ENCODE measurements at regions not wholly inside any gene's neighbourhood (a gene's known extent, or its start where the extent isn't known, plus 50 kb on each side); places are given as distances from the start of the nearest gene placed in this dataset.
"Not testable (repeated sequence)": the region's sequence is repeated elsewhere in the genome, so short reads cannot be mapped to it uniquely, and the experiment has no call there.

DNA sequence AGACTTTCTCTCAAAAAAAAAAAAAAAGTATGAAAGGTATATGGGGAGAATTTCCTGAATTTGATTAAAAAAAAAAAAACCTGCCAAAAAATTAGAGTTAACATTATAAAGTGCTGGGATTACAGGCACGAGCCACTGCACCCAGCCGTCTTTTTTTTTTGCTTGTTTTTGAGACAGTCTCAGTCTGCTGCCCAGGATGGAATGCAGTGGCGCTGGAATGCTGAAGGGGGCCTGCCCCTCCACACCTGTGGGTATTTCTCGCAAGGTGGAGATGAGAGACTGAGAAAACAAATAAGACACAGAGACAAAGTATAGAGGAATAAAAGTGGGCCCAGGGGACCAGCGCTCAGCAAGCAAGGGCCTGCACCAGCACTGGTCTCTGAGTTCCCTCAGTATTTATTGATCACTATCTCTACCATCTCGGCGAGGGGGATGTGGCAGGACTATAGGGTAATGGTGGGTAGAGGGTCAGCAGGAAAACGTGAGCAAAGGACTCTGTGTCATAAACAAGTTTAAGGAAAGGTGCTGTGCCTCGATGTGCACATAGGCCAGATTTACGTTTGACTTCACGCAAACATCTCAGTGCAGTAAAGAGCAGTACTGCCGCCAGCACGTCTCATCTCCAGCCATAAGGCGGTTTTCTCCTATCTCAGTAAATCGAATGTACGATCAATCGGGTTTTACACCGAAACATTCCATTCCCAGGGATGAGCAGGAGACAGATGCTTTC lies 117.2 kb downstream of the GOSR1 start:
- DNase-seq (no peak), ATAC-seq (no peak)
- intact Hi-C loops (cut with DNase I): no loop called here
- no peaks in the 10 kb centered on the region for H3K9me3 ChIP-seq (ENCODE audit: control insufficient read depth, low read length)
- no peaks in the 10 kb centered on the region for H3K27me3 ChIP-seq (ENCODE audit: control insufficient read depth, insufficient read depth)
- H3K4me3 ChIP-seq (ENCODE audit: low read length): no peak overlapping the region
- H3K4me1 ChIP-seq (ENCODE audit: control insufficient read depth, insufficient read depth, low read length): no peaks in the 10 kb centered on the region
- WGBS: 80% methylated on average over 18 of the region's 18 CpGs
- no peak overlapping the region for H3K27ac ChIP-seq (ENCODE audit: low read length)

DNA sequence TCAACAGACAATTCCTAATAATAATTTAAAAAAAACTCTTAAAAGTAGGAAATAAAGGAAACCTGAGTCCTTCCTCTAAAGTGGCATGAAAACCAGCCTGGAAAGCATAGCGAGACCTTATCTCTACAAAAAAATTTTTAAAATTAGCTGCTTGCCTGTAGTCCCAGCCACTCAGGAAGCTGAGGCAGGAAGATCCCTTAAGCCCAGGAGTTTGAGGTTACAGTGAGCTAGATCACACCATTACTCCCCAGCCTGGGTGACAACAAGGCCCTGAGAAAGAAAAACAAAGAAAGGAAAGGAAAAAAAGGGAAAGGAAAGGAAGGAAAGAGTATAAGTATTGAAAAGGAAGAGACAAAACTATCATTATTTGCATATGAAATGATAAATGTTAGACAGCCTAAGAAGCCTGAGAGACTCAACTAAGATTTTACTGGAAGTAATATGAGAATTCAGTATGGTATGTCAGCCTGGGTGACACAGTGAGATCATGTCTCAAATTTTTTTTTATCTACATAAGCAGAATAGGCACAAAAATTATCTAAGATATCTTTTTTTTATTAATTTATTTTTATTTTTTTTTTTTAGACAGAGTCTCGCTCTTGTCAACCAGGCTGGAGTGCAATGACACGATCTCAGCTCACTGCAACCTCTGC lies 113.0 kb downstream of the GOSR1 start:
- Histone ChIP-seq H3K4me3 (ENCODE audit: low read length) (no peak overlapping the region), H3K9me3 (ENCODE audit: control insufficient read depth, low read length) (no peaks in the 10 kb centered on the region), H3K27ac (ENCODE audit: low read length) (no peak overlapping the region), H3K4me1 (ENCODE audit: control insufficient read depth, insufficient read depth, low read length) (no peaks in the 10 kb centered on the region), H3K27me3 (ENCODE audit: control insufficient read depth, insufficient read depth) (no peaks in the 10 kb centered on the region)
- ATAC-seq (no peak), DNase-seq (no peak)
- 67% methylated on average over 3 of the region's 3 CpGs for WGBS
- intact Hi-C loops (cut with DNase I): no loop called here

DNA sequence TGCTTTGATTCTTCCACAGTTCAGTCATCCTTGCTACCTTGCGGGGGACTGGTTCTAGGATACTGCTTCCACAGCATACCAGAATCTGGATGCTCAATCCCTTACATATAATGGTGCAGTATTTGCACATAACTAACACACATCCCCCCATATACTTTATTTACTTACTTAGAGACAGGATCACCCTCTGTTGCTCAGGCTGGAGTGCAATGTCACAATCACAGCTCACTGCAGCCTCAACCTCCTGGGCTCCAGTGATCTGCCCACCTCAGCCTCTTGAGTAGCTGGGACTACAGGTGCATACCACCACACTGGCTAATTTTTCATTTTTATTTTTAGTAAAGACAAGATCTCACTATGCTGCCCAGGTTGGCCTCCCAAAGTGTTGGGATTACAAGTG lies 112.2 kb downstream of the GOSR1 start:
- H3K27ac ChIP-seq (ENCODE audit: low read length): no peak overlapping the region
- ATAC-seq: no peak
- DNase-seq: no peak
- no peak overlapping the region for H3K4me3 ChIP-seq (ENCODE audit: low read length)
- H3K27me3 ChIP-seq (ENCODE audit: control insufficient read depth, insufficient read depth): no peaks in the 10 kb centered on the region
- no peaks in the 10 kb centered on the region for H3K4me1 ChIP-seq (ENCODE audit: control insufficient read depth, insufficient read depth, low read length)
- 100% methylated on average over 1 of the region's 1 CpG for WGBS
- H3K9me3 ChIP-seq (ENCODE audit: control insufficient read depth, low read length): no peaks in the 10 kb centered on the region
- intact Hi-C loops (cut with DNase I): no loop called here

DNA sequence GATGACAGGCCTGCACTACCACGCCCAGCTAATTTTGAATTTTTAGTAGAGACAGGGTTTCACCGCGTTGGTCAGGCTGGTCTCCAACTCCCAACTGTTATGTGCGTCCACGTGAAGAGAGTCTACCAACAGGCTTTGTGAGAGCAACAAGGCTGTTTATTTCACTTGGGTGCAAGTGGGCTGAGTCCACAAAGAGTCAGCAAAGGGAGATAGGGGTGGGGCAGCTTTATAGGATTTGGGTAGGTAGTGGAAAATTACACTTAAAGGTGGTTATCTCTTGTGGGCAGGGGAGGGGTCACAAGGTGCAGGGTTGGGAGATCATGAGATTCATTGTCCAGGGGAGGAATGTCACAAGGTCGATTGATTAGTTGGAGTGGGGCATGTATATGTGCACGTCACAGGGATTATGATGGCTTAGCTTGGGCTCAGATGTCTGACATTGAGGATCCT lies 111.6 kb downstream of the GOSR1 start:
- WGBS: 88% methylated on average over 7 of the region's 7 CpGs

DNA sequence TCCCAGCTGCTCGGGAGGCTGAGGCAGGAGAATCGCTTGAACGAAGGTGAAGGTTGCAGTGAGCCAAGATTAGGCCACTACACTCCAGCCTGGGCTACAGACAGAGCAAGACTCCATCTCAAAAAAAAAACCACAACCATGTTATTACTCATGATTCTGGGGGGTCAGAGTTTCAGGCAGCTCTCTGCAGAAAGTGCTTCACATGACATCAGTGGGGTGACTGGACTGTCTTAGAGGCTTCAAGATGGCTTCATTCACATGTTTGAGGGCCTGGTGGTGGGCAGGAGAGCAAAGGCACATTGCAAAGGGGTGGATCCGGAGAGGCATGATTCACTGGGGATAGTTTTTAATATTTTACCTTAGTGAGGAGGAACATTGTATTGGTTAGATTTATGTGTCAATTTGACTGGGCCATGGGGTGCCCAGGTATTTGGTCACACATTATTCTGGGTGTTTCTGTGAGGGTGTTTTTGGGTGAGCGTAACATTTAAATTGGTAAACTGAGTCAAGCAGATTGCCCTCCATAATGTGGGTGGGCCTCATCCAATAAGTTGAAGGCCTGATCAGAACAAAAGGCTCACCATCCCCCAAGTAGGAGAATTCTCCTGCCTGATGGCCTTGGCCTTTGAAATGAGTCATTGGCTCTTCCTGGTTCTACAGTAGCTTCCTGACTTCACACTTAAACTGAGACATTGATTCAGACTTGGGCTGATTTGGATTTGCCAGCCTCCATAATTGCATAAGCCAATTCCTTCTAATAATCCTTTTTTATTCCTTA lies 109.8 kb downstream of the GOSR1 start:
- intact Hi-C loops (cut with DNase I): no loop called here
- ATAC-seq (no peak), DNase-seq (no peak)
- H3K4me1 ChIP-seq (ENCODE audit: control insufficient read depth, insufficient read depth, low read length): no peaks in the 10 kb centered on the region
- no peak overlapping the region for H3K27ac ChIP-seq (ENCODE audit: low read length)
- WGBS: 97% methylated on average over 5 of the region's 5 CpGs
- no peaks in the 10 kb centered on the region for H3K9me3 ChIP-seq (ENCODE audit: control insufficient read depth, low read length)
- H3K4me3 ChIP-seq (ENCODE audit: low read length): no peak overlapping the region
- no peaks in the 10 kb centered on the region for H3K27me3 ChIP-seq (ENCODE audit: control insufficient read depth, insufficient read depth)

More for the DNA sequence above, 111.6 kb downstream of the GOSR1 start:
- Histone ChIP-seq H3K9me3 (ENCODE audit: control insufficient read depth, low read length) (no peaks in the 10 kb centered on the region), H3K4me3 (ENCODE audit: low read length) (no peak overlapping the region), H3K27me3 (ENCODE audit: control insufficient read depth, insufficient read depth) (no peaks in the 10 kb centered on the region), H3K27ac (ENCODE audit: low read length) (no peak overlapping the region), H3K4me1 (ENCODE audit: control insufficient read depth, insufficient read depth, low read length) (no peaks in the 10 kb centered on the region)
- ATAC-seq: no peak
- DNase-seq: no peak
- intact Hi-C loops (cut with DNase I): no loop called here

DNA sequence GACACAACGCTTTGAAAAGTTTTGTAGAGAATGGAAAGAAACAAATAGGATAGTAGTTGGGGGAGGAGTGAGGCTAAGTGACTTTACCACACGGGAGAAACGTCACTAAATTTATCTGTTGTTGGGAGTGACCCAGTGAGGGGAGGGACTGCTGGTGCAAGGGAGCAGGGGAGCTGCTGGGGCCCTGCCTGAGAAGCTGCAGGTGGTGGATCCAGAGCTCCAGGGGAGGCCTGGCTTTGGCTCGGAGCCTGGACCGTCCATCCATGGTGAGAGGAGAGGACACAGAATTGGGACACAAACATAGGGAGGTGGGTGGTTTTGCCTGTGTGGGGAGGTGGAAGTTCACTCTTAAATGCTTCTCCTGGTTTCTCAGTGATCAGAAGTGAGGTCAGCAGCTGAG lies 107.6 kb downstream of the GOSR1 start:
- Histone ChIP-seq H3K4me1 (ENCODE audit: control insufficient read depth, insufficient read depth, low read length) (no peaks in the 10 kb centered on the region), H3K27ac (ENCODE audit: low read length) (no peak overlapping the region), H3K27me3 (ENCODE audit: control insufficient read depth, insufficient read depth) (no peaks in the 10 kb centered on the region), H3K9me3 (ENCODE audit: control insufficient read depth, low read length) (no peaks in the 10 kb centered on the region), H3K4me3 (ENCODE audit: low read length) (no peak overlapping the region)
- 54% methylated on average over 5 of the region's 5 CpGs for WGBS
- no peak for ATAC-seq
- intact Hi-C loops (cut with DNase I): no loop called here
- no peak for DNase-seq

DNA sequence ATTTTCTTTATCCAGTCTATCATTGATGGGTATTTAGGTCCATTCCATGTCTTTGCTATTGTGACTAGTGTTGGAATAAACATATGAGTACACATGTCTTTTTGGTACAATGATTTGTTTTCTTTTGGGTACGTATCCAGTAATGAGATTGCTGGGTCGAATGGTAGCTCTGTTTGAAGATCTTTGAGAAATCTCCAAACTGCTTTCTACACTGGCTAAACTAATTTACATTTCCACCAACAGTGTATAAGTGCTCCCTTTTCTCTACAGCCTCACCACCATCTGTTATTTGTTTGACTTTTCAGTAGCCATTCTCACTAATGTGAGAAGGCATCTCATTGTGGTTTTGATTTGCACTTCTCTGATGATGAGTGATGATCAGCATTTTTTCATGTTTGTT lies 103.7 kb downstream of the GOSR1 start:
- Histone ChIP-seq H3K9me3 (ENCODE audit: control insufficient read depth, low read length) (no peaks in the 10 kb centered on the region), H3K27ac (ENCODE audit: low read length) (no peak overlapping the region), H3K4me1 (ENCODE audit: control insufficient read depth, insufficient read depth, low read length) (no peaks in the 10 kb centered on the region), H3K27me3 (ENCODE audit: control insufficient read depth, insufficient read depth) (no peaks in the 10 kb centered on the region), H3K4me3 (ENCODE audit: low read length) (no peak overlapping the region)
- DNase-seq: no peak
- 86% methylated on average over 2 of the region's 2 CpGs for WGBS
- ATAC-seq: no peak
- intact Hi-C loops (cut with DNase I): no loop called here

DNA sequence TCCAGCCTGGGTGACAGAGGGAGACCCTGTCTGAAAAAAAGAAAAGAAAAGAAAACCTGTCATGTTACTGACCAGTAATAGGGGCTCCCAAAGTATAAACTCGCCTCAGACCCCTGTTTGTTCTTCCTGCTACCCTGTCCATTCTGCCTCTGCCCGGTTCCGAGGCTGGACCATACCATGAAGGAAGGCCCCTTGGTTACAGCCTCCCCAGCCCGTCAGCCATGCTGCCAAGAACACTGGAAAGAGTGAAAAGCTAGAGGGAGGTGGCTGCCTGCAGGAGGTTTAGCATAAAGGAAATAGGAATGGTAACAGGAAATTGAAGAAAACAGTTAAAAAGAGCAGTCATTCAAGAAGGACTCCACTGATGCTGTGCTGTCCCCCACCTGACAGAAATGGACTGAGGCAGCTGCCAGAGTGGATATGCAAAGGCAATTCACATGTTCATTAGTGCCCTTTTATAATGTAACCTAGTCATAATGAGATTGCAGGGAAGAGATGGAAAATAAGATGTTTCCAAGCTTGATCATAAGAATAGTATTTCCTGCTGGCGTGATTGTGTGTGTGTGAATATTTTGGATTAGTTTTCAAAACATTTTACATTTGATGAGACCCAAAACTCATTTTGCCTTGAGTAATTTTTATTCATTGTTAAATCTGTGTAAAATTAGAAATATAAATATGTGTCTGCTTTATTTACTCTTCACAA lies 102.6 kb downstream of the GOSR1 start:
- DNase-seq (no peak), ATAC-seq (no peak)
- Histone ChIP-seq H3K27ac (ENCODE audit: low read length) (no peak overlapping the region), H3K9me3 (ENCODE audit: control insufficient read depth, low read length) (no peaks in the 10 kb centered on the region), H3K4me3 (ENCODE audit: low read length) (no peak overlapping the region), H3K27me3 (ENCODE audit: control insufficient read depth, insufficient read depth) (no peaks in the 10 kb centered on the region), H3K4me1 (ENCODE audit: control insufficient read depth, insufficient read depth, low read length) (no peaks in the 10 kb centered on the region)
- intact Hi-C loops (cut with DNase I): no loop called here
- 77% methylated on average over 5 of the region's 5 CpGs for WGBS

DNA sequence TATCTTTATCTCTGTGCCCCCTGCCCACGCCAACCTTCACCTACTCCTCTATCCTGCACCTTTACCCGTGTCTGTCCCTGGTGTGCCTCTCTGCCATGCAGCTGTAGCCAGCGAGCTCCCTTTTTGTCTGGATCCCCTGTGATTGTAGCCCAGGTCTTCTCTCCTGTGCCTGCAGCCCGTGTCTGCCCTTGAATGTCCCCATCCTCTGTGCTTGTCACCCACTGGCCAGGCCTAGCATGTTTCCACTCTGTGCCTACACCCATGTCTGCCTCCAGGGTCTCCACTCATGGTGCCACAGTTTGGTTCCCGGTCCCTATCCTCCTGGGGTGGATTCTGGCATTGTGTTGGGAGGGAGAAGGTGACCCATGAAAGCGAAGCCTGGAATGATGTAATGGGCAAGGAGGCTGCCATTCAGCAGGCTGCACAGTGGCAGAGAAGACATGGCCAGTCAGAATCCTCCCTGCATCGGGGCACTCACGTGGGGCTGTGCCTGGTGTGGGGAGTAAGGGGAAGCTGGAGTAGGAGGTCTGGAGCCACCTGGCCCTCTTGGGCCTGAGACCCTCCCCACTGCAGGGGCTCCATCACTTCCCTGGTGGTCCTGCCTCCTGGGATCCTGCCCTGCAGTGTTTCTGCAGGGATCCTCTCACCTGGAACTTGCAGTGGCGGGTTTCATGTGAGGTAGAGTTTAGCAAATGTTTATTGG lies 101.0 kb downstream of the GOSR1 start:
- H3K4me1 ChIP-seq (ENCODE audit: control insufficient read depth, insufficient read depth, low read length); H3K9me3 ChIP-seq (ENCODE audit: control insufficient read depth, low read length); ATAC-seq; intact Hi-C loops (cut with DNase I); H3K27me3 ChIP-seq (ENCODE audit: control insufficient read depth, insufficient read depth); H3K4me3 ChIP-seq (ENCODE audit: low read length); H3K27ac ChIP-seq (ENCODE audit: low read length); DNase-seq: not testable (repeated sequence)
- 87% methylated on average over 9 of the region's 9 CpGs for WGBS
